Activated effector memory CD4-positive, alpha-beta T cell treated with anti-CD3 and anti-CD28 coated beads, Interleukin-2, amount 50 U/mL, for 16 hours (primary cell): ENCODE measurements at regions not wholly inside any gene's neighbourhood (a gene's known extent, or its start where the extent isn't known, plus 50 kb on each side); places are given as distances from the start of the nearest gene placed in this dataset.
"Not testable (repeated sequence)": the region's sequence is repeated elsewhere in the genome, so short reads cannot be mapped to it uniquely, and the experiment has no call there.

Experiments
- DNase-seq: peaks from one replicate; pipeline ENCODE4 v3.0.0-alpha.2; 2020

DNA sequence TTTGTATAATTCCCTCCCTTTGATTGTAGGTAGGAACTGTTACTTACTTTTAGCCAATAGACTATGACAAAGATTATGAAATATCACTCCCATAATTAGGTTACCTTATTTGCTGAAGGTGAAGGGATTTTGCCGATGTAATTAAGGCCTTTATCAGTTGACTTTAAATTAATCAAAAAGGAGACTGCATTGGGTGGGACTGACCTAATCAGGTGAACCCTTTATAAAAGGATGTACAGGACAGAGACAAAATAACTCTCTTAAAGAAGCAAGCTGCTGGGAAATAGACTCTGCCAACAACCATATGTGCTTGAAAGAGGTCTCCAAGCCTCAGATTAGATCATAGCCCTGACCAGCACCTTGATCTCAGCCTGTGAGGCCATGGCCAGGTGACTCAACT lies 167.6 kb downstream of the SOX3 start:
- DNase-seq: no peak

DNA sequence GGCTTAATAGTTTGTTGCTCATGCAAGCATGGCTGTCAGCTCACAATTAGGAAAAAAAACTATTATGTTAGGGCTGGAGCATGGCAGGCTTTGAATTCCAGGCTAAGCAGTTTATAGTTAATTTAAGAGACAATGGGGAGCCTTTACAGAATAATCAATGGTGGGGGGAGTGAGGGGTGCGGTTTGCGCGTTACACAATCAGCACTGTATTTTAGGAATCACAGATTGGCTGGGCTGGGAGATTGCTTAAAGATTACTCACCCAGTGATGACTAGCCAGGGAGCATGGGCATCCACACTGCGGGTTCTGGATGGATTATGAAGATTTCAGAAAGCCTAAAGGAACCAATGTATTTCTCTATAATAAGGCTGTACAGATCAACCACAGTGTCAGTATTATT lies 186.6 kb downstream of the SOX3 start:
- DNase-seq: no peak

- DNase-seq: no peak
Observed at GRCh38 chrX:140317462-140317861, 187.4 kb downstream of the SOX3 start.

- DNase-seq: no peak
Observed at GRCh38 chrX:140298960-140299825, 205.7 kb downstream of the SOX3 start.

- no peak for DNase-seq
Observed at GRCh38 chrX:140297273-140297672, 207.6 kb downstream of the SOX3 start.

DNA sequence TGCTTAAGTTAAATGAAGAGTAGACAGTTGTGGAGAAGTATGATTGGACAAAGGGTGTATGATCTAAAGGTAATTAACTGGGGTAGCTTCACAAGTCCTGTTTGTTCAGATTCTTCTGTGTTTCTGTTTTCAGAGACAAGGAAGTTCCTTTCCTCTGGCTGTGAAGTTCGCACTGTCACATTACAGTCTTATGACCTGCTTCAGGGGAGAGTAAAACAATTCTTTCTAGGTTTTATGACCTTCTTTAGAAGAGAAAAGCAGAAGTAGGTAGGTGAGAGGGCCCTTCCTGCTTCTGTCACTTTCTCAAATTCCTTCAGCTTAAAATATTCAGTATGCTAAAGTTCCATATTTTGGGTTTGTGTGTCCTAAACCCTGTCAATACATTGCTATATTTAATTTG lies 211.9 kb downstream of the SOX3 start:
- DNase-seq: no peak

GRCh38 chrX:140292188-140292587 lies 212.7 kb downstream of the SOX3 start:
- DNase-seq: no peak

DNA sequence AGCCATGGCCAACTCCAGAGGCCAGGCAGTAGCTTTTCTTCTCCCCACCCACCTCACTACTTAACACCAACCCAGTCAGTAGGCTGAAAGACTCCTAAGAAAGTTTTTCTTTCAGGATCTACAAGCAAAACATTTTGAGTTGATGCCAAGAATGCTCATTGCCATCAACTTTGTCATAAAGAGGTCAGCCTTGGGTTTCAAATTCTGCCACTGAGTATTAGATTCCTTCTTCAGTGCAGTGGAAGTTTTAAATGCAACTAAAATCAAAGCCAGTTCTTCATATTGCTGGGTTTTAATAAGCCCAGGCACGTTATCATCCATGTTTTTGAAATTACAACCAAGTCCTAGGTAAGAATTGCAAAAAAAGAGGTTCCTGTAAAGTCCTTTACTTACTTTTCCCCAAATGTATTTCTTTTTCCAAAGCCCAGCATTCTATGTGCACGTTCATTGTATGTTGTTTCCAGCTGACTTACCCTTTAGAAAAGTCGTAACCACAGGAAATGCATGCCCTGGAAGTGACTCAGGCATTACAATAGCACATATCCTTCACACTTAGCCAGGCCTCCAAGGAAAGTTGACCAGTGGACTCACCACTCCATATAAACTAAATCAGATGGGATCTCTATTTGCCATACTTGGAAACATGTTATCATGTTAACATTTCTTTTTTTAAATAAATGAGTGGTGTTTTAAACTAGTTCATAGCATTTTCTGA lies 229.9 kb downstream of the SOX3 start:
- no peak for DNase-seq

- DNase-seq: no peak
Observed at GRCh38 chrX:140273921-140274320, 230.9 kb downstream of the SOX3 start.

- no peak for DNase-seq
Observed at GRCh38 chrX:140250391-140250790, 254.5 kb downstream of the SOX3 start.

- DNase-seq: no peak
Observed at GRCh38 chrX:140249088-140249487, 255.8 kb downstream of the SOX3 start.

DNA sequence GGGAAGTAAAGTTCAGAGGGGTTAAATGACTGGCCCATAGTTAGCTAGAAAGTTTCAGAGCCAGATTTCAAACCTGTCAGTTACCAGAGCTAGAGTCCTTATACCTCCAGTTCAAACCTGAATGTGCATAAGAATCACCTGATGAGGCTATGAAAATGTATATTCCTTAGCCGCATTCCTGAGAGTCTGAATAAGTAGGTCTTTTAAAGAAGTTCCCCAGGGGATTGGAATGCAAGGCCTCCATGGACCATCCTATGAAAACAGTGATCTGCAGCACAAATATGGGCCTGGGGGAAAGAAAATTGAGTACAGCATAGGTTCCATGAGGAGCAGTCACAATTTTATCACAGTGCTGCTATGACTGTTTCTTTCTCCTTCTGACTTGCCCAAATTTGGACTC lies 263.9 kb upstream of the CXorf66 start:
- no peak for DNase-seq

DNA sequence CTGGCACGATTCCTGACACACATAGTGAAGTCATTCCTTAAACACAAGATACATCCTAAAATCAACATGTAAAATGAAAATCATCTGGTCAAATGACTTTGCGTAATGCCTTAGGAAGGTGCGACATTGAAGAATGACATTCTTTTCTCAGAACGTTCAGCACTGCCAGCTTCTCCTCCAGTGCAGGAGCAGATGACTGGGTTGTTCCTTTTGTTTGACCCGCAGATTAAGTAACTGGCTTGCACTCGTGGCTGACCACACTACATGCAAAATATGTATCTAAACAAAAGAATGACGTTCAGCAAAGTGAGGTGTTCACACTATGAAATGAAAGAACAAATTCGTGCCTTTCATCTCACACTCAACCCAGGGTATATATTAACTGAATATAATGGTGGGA lies 260.7 kb upstream of the CXorf66 start:
- not testable (repeated sequence) for DNase-seq

- DNase-seq: not testable (repeated sequence)
Observed at GRCh38 chrX:140215894-140216293, 250.6 kb upstream of the CXorf66 start.

DNA sequence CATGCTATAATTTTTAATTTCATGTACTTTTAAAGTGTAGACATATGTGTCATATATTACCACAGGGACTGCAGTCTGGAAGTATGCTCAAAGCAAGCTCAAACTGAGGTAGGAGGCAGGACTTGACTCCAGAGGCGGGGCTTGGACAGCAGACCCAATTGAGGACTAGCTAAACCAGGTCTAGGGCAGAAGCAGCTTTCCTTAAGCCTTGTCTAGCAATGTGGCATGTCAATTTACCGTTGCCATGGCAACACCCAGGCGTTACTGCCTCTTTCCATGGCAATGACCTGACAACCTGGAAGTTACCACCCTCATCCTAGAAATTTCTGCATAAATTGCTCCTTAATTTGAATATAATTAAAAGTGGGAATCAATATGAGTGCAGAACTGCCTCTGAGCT lies 249.2 kb upstream of the CXorf66 start:
- not testable (repeated sequence) for DNase-seq

DNA sequence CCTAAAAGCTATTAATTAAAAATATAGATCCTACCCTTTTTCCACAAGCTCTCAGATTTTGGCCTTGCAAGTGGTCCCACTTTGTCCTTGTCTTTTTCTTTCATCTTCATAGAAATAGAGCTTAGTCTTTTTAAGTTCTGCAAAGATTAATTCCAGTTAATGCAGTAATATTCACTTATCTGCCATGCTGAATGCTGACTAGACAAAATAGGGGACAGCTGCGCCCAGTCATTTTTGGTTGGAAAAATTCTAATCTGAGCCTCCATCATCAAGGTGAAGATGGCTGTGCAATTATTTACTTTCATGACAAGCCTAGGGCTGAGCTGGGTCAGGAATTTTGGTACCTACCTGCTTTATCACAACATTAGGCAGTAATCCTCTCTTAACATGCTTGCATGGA lies 241.3 kb upstream of the CXorf66 start:
- no peak for DNase-seq

GRCh38 chrX:140190441-140191108 lies 225.3 kb upstream of the CXorf66 start:
- DNase-seq: no peak

- no peak for DNase-seq
Observed at GRCh38 chrX:140180585-140180984, 215.3 kb upstream of the CXorf66 start.

GRCh38 chrX:140177821-140178220 lies 212.5 kb upstream of the CXorf66 start:
- DNase-seq: no peak

- no peak for DNase-seq
Observed at GRCh38 chrX:140172401-140172800, 207.1 kb upstream of the CXorf66 start.

DNA sequence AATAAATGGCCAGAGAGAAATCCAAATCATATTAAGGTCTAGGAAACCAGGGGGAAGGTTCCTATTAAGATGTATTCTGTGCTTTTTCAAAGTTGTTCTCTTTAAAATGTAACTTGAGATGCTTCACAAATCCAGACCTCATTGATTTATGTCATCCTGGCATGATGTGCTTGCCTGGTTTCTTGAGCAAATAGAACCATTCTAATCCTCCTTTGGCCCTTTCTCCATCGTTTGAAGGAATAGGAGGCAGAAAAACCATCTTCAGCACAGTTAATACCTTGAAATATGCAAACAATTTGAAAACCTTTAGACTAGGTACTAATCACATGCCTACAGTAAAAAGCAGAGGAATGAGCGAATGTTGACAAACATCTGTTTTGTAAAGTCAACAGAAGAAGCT lies 202.2 kb upstream of the CXorf66 start:
- no peak for DNase-seq

DNA sequence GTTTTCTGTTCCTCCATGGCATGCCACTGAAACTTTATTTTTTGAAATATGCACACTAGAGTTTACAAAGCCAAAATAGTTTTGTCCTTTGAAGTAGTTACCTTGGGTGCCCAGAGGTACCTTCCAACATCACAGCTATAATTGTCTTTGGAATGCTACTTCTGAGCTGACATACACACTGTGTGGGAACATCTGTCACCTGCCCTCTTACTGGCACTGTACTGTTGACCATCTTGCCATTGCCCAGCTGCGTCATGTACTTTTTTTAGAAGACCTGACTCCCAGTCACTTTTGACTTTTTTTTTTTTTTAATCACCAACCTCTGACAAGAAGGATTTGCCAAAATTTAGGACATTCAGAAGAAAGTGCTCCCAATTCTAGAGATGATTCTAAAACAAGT lies 200.5 kb upstream of the CXorf66 start:
- no peak for DNase-seq

DNA sequence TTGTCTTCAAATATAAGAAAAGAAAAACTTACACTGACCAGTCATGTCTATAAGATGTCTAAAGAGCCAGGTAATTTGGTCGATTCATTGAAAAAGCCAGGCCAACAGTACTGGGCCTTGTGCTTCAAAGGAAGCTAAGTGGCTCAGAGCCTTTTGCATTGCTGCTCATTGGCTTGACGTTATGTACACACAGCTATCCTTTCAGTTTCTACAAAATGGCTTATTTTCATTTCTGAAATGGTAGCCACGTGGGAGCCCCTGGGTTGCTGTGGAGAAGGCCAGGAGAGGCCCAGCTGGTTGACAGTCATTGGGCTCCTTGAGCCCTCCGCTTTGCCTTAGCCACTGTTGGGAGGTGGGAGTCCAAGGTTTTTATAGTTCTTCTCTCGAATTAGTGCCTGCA lies 199.1 kb upstream of the CXorf66 start:
- no peak for DNase-seq
